IPS-18a (cell line): ENCODE measurements at regions not wholly inside any gene's neighbourhood (a gene's known extent, or its start where the extent isn't known, plus 50 kb on each side); places are given as distances from the start of the nearest gene placed in this dataset.
"Not testable (repeated sequence)": the region's sequence is repeated elsewhere in the genome, so short reads cannot be mapped to it uniquely, and the experiment has no call there.

Source experiments
- H3K27ac ChIP-seq: one replicate; pipeline ENCODE4 v1.5.1; 2013; ENCODE audit warnings: low read length
- H3K27me3 ChIP-seq: one replicate; pipeline ENCODE4 v1.6.1; 2013; ENCODE audit warnings: mild to moderate bottlenecking, low read length; ENCODE audit not compliant: control insufficient read depth, insufficient read depth
- H3K36me3 ChIP-seq: one replicate; pipeline ENCODE4 v1.6.1; 2013; ENCODE audit warnings: low read depth, low read length; ENCODE audit not compliant: control insufficient read depth
- H3K4me1 ChIP-seq: one replicate; pipeline ENCODE4 v1.6.1; 2013; ENCODE audit warnings: low read depth, low read length; ENCODE audit not compliant: control insufficient read depth
- H3K4me3 ChIP-seq: one replicate; pipeline ENCODE4 v1.5.1; 2013; ENCODE audit warnings: low read length
- H3K9ac ChIP-seq: one replicate; pipeline ENCODE4 v1.6.1; 2013; ENCODE audit warnings: mild to moderate bottlenecking, low read length, moderate library complexity
- H3K9me3 ChIP-seq: one replicate; pipeline ENCODE4 v1.6.1; 2013; ENCODE audit warnings: low read depth, low read length; ENCODE audit not compliant: control insufficient read depth

DNA sequence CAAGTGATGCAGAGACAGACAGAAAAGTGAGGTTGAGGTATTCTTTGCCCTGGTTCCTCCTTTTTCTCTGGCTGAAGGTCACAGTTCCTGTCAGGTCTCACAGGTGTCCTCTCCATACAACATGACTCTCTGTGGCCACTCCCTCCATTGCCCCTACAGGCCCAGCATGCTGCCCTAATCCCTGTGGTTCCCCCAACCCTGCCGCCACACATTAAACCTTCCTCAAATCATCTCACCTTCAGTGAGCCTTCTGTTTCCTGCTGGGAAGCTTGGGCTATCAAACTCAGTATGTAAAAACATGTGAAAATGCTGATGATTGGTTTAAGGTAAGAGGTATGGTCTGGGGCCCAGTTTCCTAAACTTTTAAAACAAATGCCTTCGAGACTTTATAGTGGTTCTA lies 159.0 kb upstream of the E2F7 start:
- Histone ChIP-seq H3K9me3 (no peaks in the 10 kb centered on the region), H3K27me3 (no peaks in the 10 kb centered on the region), H3K36me3 (no peaks in the 10 kb centered on the region), H3K9ac (no peak overlapping the region), H3K4me3 (no peak overlapping the region), H3K27ac (no peak overlapping the region), H3K4me1 (peaks cover 4% of the 10 kb centered on the region)

DNA sequence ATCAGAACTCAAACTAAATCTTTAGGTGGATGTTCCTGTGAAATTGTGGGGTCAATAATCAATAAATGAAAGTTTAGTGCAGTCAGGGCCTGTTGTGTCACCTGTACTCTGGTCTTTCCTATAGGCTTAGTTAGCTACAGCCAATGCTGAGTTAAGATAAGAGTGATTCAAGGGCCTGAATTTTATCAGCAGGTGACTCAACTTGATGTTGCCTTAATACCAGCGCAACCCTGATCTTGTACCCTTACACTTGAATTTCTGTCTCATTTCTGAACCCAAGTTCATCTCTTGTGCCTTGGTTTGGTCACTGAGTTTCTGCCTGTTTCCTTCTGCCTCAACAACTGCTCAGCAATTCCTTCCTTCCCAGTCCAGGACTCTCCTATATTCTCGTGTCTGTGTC lies 157.0 kb upstream of the E2F7 start:
- no peaks in the 10 kb centered on the region for H3K9me3 ChIP-seq
- no peaks in the 10 kb centered on the region for H3K27me3 ChIP-seq
- no peak overlapping the region for H3K9ac ChIP-seq
- H3K4me3 ChIP-seq, result no peak overlapping the region
- no peaks in the 10 kb centered on the region for H3K4me1 ChIP-seq
- H3K27ac ChIP-seq, result no peak overlapping the region
- H3K36me3 ChIP-seq, result no peaks in the 10 kb centered on the region

DNA sequence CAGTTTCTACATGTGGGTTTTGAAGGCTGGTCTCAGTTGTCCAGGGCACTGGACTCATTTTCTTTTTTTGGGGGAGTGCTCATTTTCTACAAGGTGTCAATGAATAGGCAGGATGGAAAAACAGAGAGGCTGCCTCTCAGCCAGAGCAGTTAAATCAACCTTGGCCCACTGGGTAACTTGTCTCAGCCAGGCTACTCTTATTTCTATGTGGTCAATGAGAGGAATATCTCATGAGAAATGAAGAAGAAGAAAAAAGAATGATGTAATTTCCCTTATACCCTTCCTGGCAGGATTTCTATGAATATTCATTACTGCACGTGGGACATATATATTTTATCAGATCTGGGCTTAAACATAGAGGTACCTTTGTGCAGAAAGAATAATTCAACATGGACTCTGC lies 155.2 kb upstream of the E2F7 start:
- H3K9me3 ChIP-seq, result no peaks in the 10 kb centered on the region
- H3K9ac ChIP-seq, result no peak overlapping the region
- H3K4me1 ChIP-seq, result no peaks in the 10 kb centered on the region
- no peaks in the 10 kb centered on the region for H3K36me3 ChIP-seq
- no peaks in the 10 kb centered on the region for H3K27me3 ChIP-seq
- no peak overlapping the region for H3K27ac ChIP-seq
- no peak overlapping the region for H3K4me3 ChIP-seq

DNA sequence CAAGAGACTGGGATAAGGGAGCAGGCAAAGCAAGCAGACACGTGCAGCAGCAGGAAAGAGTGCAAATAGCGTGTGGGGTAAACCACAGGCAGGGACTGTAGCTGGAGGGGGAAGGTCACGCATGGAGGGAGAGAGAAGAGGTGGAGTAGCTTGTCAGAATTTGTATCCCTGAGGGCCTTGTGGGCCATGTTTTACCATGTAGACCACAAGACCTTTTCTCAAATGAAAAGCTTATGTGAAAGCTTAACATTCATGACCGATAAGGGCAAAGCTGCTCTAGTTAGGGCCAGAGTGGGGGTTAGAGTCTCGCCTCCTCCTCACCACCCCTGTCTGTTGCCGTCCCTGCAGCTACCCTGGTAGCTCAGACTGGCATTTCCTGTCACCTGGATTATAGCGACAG lies 152.9 kb upstream of the E2F7 start:
- no peak overlapping the region for H3K4me3 ChIP-seq
- H3K36me3 ChIP-seq, result no peaks in the 10 kb centered on the region
- no peaks in the 10 kb centered on the region for H3K9me3 ChIP-seq
- H3K4me1 ChIP-seq, result no peaks in the 10 kb centered on the region
- H3K9ac ChIP-seq, result no peak overlapping the region
- no peaks in the 10 kb centered on the region for H3K27me3 ChIP-seq
- H3K27ac ChIP-seq, result no peak overlapping the region

DNA sequence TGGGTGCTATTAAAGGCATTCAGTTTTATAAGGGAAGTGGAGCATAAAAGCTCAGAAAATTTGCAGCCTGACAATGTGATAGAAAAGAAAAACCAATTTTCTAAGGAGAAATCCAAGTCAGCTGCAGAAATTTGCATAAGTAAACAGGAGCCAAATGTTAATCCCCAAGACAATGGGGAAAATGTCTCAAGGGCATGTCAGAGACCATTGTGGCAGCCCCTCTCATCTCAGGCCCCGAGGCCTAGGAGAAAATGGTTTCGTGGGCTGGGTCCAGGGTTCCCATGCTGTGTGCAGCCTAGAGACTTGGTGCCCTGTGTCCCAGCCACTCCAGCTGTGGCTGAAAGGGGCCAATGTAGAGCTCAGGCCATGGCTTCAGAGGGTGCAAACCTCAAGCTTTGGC lies 150.8 kb upstream of the E2F7 start:
- H3K9ac ChIP-seq, H3K4me3 ChIP-seq, H3K27me3 ChIP-seq, H3K9me3 ChIP-seq, H3K36me3 ChIP-seq, H3K27ac ChIP-seq, H3K4me1 ChIP-seq: not testable (repeated sequence)

DNA sequence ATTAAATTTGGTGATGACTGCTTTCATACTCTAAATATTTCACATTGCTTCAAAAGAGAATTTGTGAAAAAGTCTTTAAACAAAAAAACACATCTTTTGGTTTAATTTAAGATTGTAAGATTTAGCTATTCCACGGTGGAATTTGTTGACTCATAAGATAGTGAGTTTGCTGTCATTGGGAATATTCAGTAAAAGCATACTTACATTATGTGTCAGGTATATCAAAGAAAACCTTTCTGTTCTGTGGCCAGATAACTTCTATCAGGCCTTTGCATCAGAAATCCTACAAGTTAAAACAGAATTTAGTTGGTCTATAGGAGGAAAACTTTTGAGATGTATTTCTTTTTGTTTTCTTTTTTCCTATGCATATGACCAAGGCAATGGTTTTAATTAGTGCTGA lies 148.8 kb upstream of the E2F7 start:
- Histone ChIP-seq H3K9me3 (no peaks in the 10 kb centered on the region), H3K36me3 (no peaks in the 10 kb centered on the region), H3K4me3 (no peak overlapping the region), H3K4me1 (no peaks in the 10 kb centered on the region), H3K9ac (no peak overlapping the region), H3K27ac (no peak overlapping the region), H3K27me3 (no peaks in the 10 kb centered on the region)

DNA sequence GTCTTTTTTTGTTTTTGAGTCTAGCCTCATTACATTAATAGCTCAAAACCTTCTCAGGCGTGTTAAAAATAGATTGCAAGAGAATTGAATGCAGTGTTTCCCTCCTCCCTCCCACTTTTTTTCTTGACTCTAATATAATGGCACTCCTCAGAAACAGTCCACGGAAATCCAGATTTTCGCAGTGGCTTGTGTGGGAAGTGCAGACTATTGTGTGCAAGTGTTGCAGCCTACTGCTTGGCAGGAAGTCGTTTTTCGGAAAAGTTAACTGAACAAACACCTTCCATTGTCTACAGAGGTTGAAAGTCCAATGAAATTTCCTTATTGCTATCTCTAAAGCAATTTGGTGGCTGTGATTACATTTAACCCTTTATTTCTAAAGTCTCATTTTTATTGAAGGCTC lies 147.9 kb upstream of the E2F7 start:
- Histone ChIP-seq H3K4me1 (no peaks in the 10 kb centered on the region), H3K9ac (no peak overlapping the region), H3K27me3 (no peaks in the 10 kb centered on the region), H3K36me3 (no peaks in the 10 kb centered on the region), H3K4me3 (no peak overlapping the region), H3K9me3 (no peaks in the 10 kb centered on the region), H3K27ac (no peak overlapping the region)

DNA sequence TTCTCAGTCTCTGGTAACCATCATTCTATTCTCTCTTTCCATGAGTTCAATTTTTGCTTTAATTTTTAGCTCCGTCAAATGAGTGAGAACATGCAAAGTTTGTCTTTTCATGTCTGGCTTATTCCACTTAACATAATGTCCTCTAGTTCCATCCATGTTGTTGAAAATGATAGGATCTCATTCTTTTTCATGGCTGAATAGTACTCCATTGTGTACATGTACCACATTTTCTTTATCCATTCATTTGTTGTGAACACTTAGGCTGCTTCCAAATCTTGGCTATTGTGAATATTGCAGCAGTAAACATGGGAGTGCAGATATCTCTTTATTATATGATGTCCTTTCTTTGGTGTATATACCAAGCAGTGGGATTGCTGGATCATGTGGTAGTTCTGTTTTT lies 145.4 kb upstream of the E2F7 start:
- Histone ChIP-seq H3K36me3 (no peaks in the 10 kb centered on the region), H3K9me3 (no peaks in the 10 kb centered on the region), H3K27me3 (no peaks in the 10 kb centered on the region), H3K27ac (no peak overlapping the region), H3K4me1 (no peaks in the 10 kb centered on the region), H3K9ac (no peak overlapping the region), H3K4me3 (no peak overlapping the region)

DNA sequence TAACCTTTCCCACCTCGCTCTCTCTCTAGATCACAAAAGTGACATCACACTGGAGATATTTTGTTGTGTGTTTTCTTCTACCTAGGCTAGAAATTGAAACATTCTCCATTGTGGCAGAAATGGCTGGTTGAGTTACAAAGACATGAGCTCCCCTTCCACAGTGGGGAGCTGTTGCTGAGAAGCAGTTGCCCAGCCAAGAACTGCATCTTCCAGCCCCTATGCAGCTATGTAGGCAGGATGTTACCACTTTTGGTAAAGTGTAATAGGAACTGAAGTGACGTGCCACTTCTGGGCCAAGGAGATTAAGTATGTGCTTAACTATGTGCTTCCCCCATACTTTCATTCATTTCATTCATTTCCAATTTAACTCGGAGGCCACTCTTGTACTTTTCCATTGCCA lies 138.7 kb upstream of the E2F7 start:
- no peaks in the 10 kb centered on the region for H3K4me1 ChIP-seq
- H3K9ac ChIP-seq, result no peak overlapping the region
- H3K27me3 ChIP-seq, result no peaks in the 10 kb centered on the region
- H3K36me3 ChIP-seq, result no peaks in the 10 kb centered on the region
- peaks cover 2% of the 10 kb centered on the region for H3K9me3 ChIP-seq
- no peak overlapping the region for H3K27ac ChIP-seq
- H3K4me3 ChIP-seq, result no peak overlapping the region

DNA sequence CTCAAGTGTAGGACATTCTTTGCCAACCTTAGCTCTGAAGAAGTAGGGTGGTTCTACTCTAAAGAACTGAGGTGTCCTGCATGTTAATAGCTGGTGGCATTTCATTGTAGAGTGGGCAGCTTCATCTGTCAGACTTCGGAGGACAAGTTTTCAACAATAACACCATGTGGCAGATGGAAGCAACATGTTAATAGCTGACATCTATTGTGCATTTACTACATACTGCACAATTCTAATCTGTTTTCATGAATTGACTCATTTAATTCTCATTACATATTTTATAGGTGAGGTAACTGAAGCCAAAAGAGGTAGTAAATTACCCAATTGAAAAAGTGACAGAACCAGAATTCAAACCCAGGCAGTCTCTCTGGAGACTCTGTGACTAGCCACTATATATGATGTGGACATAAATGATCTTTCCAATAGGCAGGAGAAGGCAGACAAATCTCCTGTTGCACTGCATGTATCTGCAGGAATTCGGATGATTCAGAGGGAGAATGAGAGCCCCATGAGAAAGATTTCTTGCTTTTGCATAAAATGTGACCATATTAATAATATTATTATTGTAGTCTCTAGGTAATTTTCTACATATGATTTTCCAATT lies 137.2 kb upstream of the E2F7 start:
- no peak overlapping the region for H3K9ac ChIP-seq
- no peak overlapping the region for H3K4me3 ChIP-seq
- H3K4me1 ChIP-seq, result no peaks in the 10 kb centered on the region
- no peaks in the 10 kb centered on the region for H3K36me3 ChIP-seq
- no peak overlapping the region for H3K27ac ChIP-seq
- peaks cover 2% of the 10 kb centered on the region for H3K9me3 ChIP-seq
- H3K27me3 ChIP-seq, result no peaks in the 10 kb centered on the region

DNA sequence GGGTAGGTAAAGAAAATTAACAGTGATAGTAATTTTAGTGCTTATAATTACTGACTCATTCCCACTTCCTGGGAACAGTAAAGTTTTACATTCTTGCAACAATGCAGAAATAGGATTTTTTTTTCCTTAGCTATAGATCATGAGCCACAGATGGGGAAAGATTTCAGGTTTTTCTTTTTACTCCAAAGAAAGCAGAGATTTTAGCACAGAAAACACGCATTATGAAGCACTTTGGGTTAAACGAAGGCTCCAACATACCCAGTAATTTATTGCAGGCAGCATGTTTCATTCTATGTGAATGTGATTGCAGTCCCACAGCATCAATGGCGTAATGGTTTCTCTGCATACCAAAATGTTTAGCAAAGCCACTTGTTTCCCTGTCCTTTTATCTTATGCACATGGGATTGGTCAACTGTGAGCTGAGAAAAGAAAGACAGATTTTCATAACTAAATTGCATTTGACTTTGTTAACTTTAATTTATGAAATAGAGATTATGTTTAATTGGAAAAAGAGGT lies 124.6 kb upstream of the E2F7 start:
- Histone ChIP-seq H3K4me1 (no peaks in the 10 kb centered on the region), H3K27ac (no peak overlapping the region), H3K9ac (no peak overlapping the region), H3K36me3 (no peaks in the 10 kb centered on the region), H3K27me3 (no peaks in the 10 kb centered on the region), H3K4me3 (no peak overlapping the region), H3K9me3 (no peaks in the 10 kb centered on the region)

DNA sequence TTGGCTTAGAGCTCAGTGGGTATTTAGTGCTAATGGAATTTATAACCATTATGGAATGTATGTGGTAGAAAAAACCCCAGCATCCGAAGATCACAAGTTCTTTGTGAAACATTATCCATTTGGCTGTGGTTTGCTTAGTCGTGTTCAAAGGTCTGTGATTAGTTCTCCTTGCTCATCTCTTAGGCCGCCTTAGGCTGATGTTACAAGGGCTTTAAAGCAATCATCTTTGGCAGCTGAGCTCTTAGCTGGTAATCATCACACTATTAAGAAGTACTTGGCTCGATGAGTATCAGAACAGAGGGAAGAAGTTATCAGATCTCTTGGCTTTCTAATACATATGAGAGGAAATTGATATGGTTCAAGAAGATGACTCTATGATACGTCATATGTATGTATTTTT lies 124.1 kb upstream of the E2F7 start:
- Histone ChIP-seq H3K27ac (no peak overlapping the region), H3K27me3 (no peaks in the 10 kb centered on the region), H3K4me3 (no peak overlapping the region), H3K36me3 (no peaks in the 10 kb centered on the region), H3K9me3 (no peaks in the 10 kb centered on the region), H3K9ac (no peak overlapping the region), H3K4me1 (no peaks in the 10 kb centered on the region)
